Duodenal mucosa (tissue), 2 donors: ENCODE measurements at regions not wholly inside any gene's neighbourhood (a gene's known extent, or its start where the extent isn't known, plus 50 kb on each side); places are given as distances from the start of the nearest gene placed in this dataset.

Experiments
- H3K27ac ChIP-seq: one replicate; pipeline ENCODE4 v1.7.0; 2013; ENCODE audit warnings: low read depth, low read length
- H3K27me3 ChIP-seq, 2 donors: one replicate each; pipeline ENCODE4 v1.7.0; 2013; ENCODE audit warnings: low read length in 2 of 2, control low read depth in 1 of 2; ENCODE audit not compliant: insufficient read depth in 2 of 2, control insufficient read depth in 1 of 2
- H3K36me3 ChIP-seq, 2 donors: one replicate each; pipeline ENCODE4 v1.7.0; 2013; ENCODE audit warnings: low read length in 2 of 2, control low read depth in 1 of 2; ENCODE audit not compliant: insufficient read depth in 2 of 2, control insufficient read depth in 1 of 2
- H3K4me1 ChIP-seq, 2 donors: one replicate each; pipeline ENCODE4 v1.7.0; 2013; ENCODE audit warnings: low read length in 2 of 2, control low read depth in 1 of 2; ENCODE audit not compliant: insufficient read depth in 2 of 2, control insufficient read depth in 1 of 2
- H3K4me3 ChIP-seq, 2 donors: one replicate each; pipeline ENCODE4 v1.7.0; 2013; ENCODE audit warnings: low read length in 2 of 2, low read depth in 1 of 2
- H3K9ac ChIP-seq, 2 donors: one replicate each; pipeline ENCODE4 v1.7.0; 2013; ENCODE audit warnings: low read length in 2 of 2, low read depth in 1 of 2
- H3K9me3 ChIP-seq, 2 donors: one replicate each; pipeline ENCODE4 v1.7.0; 2013; ENCODE audit warnings: low read length in 2 of 2, control low read depth in 1 of 2; ENCODE audit not compliant: control insufficient read depth in 1 of 2

- Histone ChIP-seq H3K4me1 (no peaks in the 10 kb centered on the region), H3K9ac (no peak overlapping the region), H3K27me3 (no peaks in the 10 kb centered on the region), H3K4me3 (no peak overlapping the region), H3K27ac (no peak overlapping the region), H3K9me3 (no peaks in the 10 kb centered on the region), H3K36me3 (no peaks in the 10 kb centered on the region)
Observed at GRCh38 chr12:73906757-73907156, 630.9 kb upstream of the ATXN7L3B start.

- Histone ChIP-seq H3K9me3 (no peaks in the 10 kb centered on the region), H3K4me3 (no peak overlapping the region), H3K36me3 (no peaks in the 10 kb centered on the region), H3K27me3 (no peaks in the 10 kb centered on the region), H3K4me1 (no peaks in the 10 kb centered on the region), H3K9ac (no peak overlapping the region), H3K27ac (no peak overlapping the region)
Observed at GRCh38 chr12:73935817-73936216, 601.8 kb upstream of the ATXN7L3B start.

GRCh38 chr12:73947326-73948026, 590.2 kb upstream of the ATXN7L3B start:
- H3K27ac ChIP-seq: no peak overlapping the region
- H3K9ac ChIP-seq: no peak overlapping the region
- H3K4me1 ChIP-seq: no peaks in the 10 kb centered on the region
- no peak overlapping the region for H3K4me3 ChIP-seq
- no peaks in the 10 kb centered on the region for H3K9me3 ChIP-seq
- no peaks in the 10 kb centered on the region for H3K27me3 ChIP-seq
- H3K36me3 ChIP-seq: no peaks in the 10 kb centered on the region

- no peaks in the 10 kb centered on the region for H3K27me3 ChIP-seq
- no peak overlapping the region for H3K27ac ChIP-seq
- H3K4me3 ChIP-seq: no peak overlapping the region
- H3K36me3 ChIP-seq: no peaks in the 10 kb centered on the region
- no peaks in the 10 kb centered on the region for H3K9me3 ChIP-seq
- H3K4me1 ChIP-seq: no peaks in the 10 kb centered on the region
- H3K9ac ChIP-seq: no peak overlapping the region
Observed at GRCh38 chr12:73950507-73950906, 587.1 kb upstream of the ATXN7L3B start.

- Histone ChIP-seq H3K9me3 (no peaks in the 10 kb centered on the region), H3K9ac (no peak overlapping the region), H3K36me3 (no peaks in the 10 kb centered on the region), H3K4me1 (no peaks in the 10 kb centered on the region), H3K4me3 (no peak overlapping the region), H3K27me3 (no peaks in the 10 kb centered on the region), H3K27ac (no peak overlapping the region)
Observed at GRCh38 chr12:73951956-73952703, 585.5 kb upstream of the ATXN7L3B start.

GRCh38 chr12:73964641-73965040, 573.0 kb upstream of the ATXN7L3B start:
- no peaks in the 10 kb centered on the region for H3K36me3 ChIP-seq
- no peak overlapping the region for H3K27ac ChIP-seq
- no peak overlapping the region for H3K4me3 ChIP-seq
- no peaks in the 10 kb centered on the region for H3K4me1 ChIP-seq
- no peaks in the 10 kb centered on the region for H3K9me3 ChIP-seq
- no peak overlapping the region for H3K9ac ChIP-seq
- H3K27me3 ChIP-seq: no peaks in the 10 kb centered on the region

GRCh38 chr12:73973486-73973885, 564.1 kb upstream of the ATXN7L3B start:
- no peak overlapping the region for H3K27ac ChIP-seq
- no peaks in the 10 kb centered on the region for H3K4me1 ChIP-seq
- H3K4me3 ChIP-seq: no peak overlapping the region
- no peaks in the 10 kb centered on the region for H3K27me3 ChIP-seq
- no peaks in the 10 kb centered on the region for H3K9me3 ChIP-seq
- no peaks in the 10 kb centered on the region for H3K36me3 ChIP-seq
- no peak overlapping the region for H3K9ac ChIP-seq

- H3K4me3 ChIP-seq: no peak overlapping the region
- H3K9ac ChIP-seq: no peak overlapping the region
- H3K27ac ChIP-seq: no peak overlapping the region
- no peaks in the 10 kb centered on the region for H3K36me3 ChIP-seq
- H3K27me3 ChIP-seq: no peaks in the 10 kb centered on the region
- H3K9me3 ChIP-seq: no peaks in the 10 kb centered on the region
- H3K4me1 ChIP-seq: no peaks in the 10 kb centered on the region
Observed at GRCh38 chr12:73984552-73984951, 553.1 kb upstream of the ATXN7L3B start.

- no peak overlapping the region for H3K27ac ChIP-seq
- no peaks in the 10 kb centered on the region for H3K9me3 ChIP-seq
- H3K36me3 ChIP-seq: no peaks in the 10 kb centered on the region
- H3K27me3 ChIP-seq: no peaks in the 10 kb centered on the region
- H3K9ac ChIP-seq: no peak overlapping the region
- H3K4me3 ChIP-seq: no peak overlapping the region
- no peaks in the 10 kb centered on the region for H3K4me1 ChIP-seq
Observed at GRCh38 chr12:73991138-73991537, 546.5 kb upstream of the ATXN7L3B start.

GRCh38 chr12:73998894-73999293, 538.7 kb upstream of the ATXN7L3B start:
- Histone ChIP-seq H3K9me3 (no peaks in the 10 kb centered on the region), H3K27ac (no peak overlapping the region)

More at GRCh38 chr12:73998894-73999293, 538.7 kb upstream of the ATXN7L3B start:
- Histone ChIP-seq H3K4me3 (no peak overlapping the region), H3K36me3 (no peaks in the 10 kb centered on the region), H3K9ac (no peak overlapping the region), H3K4me1 (no peaks in the 10 kb centered on the region), H3K27me3 (no peaks in the 10 kb centered on the region)
